Neural cell (in vitro differentiated cells): ENCODE measurements at regions not wholly inside any gene's neighbourhood (a gene's known extent, or its start where the extent isn't known, plus 50 kb on each side); places are given as distances from the start of the nearest gene placed in this dataset.

Source experiments
- H2AFZ ChIP-seq: fragments of 200-600, 300-800 bp; sonication (generic), shearing (Covaris generic); 2 replicates; pipeline ENCODE4 v1.6.0; 2014; ENCODE audit warnings: low read depth, mild to moderate bottlenecking, antibody characterized with exemption, low read length, moderate library complexity
- H3F3A ChIP-seq: fragments of 200-600 bp; shearing (Covaris generic); 2 replicates; pipeline ENCODE4 v1.6.1; 2016; ENCODE audit warnings: mild to moderate bottlenecking, moderate library complexity, mixed read lengths, antibody characterized with exemption, low read length; ENCODE audit not compliant: insufficient read depth, poor library complexity, severe bottlenecking
- H3K27ac ChIP-seq: fragments of 200-600, 300-800 bp; sonication (generic), shearing (Covaris generic); 2 replicates; pipeline ENCODE4 v1.5.1; 2014; ENCODE audit warnings: mild to moderate bottlenecking, low read length, moderate library complexity
- H3K27me3 ChIP-seq: fragments of 300-800, 200-600 bp; sonication (generic), shearing (Covaris generic); 2 replicates; pipeline ENCODE4 v1.6.0; 2014; ENCODE audit warnings: mild to moderate bottlenecking, low read depth, low read length, moderate library complexity; ENCODE audit not compliant: insufficient read depth
- H3K36me3 ChIP-seq: fragments of 300-800, 200-600 bp; sonication (generic), shearing (Covaris generic); 2 replicates; pipeline ENCODE4 v1.5.1; 2014; ENCODE audit warnings: mild to moderate bottlenecking, antibody characterized with exemption, low read length, moderate library complexity; ENCODE audit not compliant: insufficient read depth
- H3K4me2 ChIP-seq: fragments of 300-800, 200-600 bp; sonication (generic), shearing (Covaris generic); 2 replicates; pipeline ENCODE4 v1.6.0; 2014; ENCODE audit warnings: mild to moderate bottlenecking, low read length
- H3K4me3 ChIP-seq: fragments of 300-800, 200-600 bp; sonication (generic), shearing (Covaris generic); 2 replicates; pipeline ENCODE4 v1.5.1; 2014; ENCODE audit warnings: mild to moderate bottlenecking, low read length, moderate library complexity
- H3K79me2 ChIP-seq: fragments of 200-600 bp; shearing (Covaris generic); replicated peaks from 2 replicates; pipeline ENCODE4 v1.6.0; 2014; ENCODE audit warnings: mild to moderate bottlenecking, low read length, moderate library complexity; ENCODE audit not compliant: insufficient read depth
- H3K9ac ChIP-seq: fragments of 300-800, 200-600 bp; sonication (generic), shearing (Covaris generic); 2 replicates; pipeline ENCODE4 v1.6.1; 2016; ENCODE audit warnings: mild to moderate bottlenecking, low read length, mixed read lengths
- H3K9me2 ChIP-seq: fragments of 200-600 bp; shearing (Covaris generic); 2 replicates; pipeline ENCODE4 v1.6.1; 2016; ENCODE audit warnings: mild to moderate bottlenecking, low read length, mixed read lengths; ENCODE audit not compliant: insufficient read depth
- H3K9me3 ChIP-seq: fragments of 200-600, 300-800 bp; sonication (generic), shearing (Covaris generic); 2 replicates; pipeline ENCODE4 v1.6.1; 2016; ENCODE audit warnings: mild to moderate bottlenecking, mixed run types, low read length, moderate library complexity, mixed read lengths
- H4K20me1 ChIP-seq: fragments of 200-600 bp; shearing (Covaris generic); 2 replicates; pipeline ENCODE4 v1.6.1; 2016; ENCODE audit warnings: mild to moderate bottlenecking, mixed run types; ENCODE audit not compliant: insufficient read depth
- CTCF ChIP-seq: fragments of 450-650 bp; IDR thresholded peaks from 2 replicates; pipeline ENCODE4 v1.5.1; 2014; ENCODE audit warnings: antibody characterized with exemption, mild to moderate bottlenecking, moderate library complexity; ENCODE audit not compliant: poor library complexity, severe bottlenecking
- EP300 ChIP-seq: fragments of 450-650 bp; conservative IDR thresholded peaks from 2 replicates; pipeline ENCODE4 v1.6.1; 2014; ENCODE audit warnings: antibody characterized with exemption, mild to moderate bottlenecking, moderate library complexity; ENCODE audit not compliant: poor library complexity, severe bottlenecking
- EZH2 ChIP-seq: fragments of 200-600, 300-800 bp; shearing (Covaris generic), sonication (generic); IDR thresholded peaks from 2 replicates; pipeline ENCODE4 v1.6.1; 2014; ENCODE audit warnings: antibody characterized with exemption, low read length, borderline replicate concordance, mild to moderate bottlenecking; ENCODE audit not compliant: insufficient read depth, poor library complexity, severe bottlenecking
- MXI1 ChIP-seq: fragments of 450-650 bp; conservative IDR thresholded peaks from 2 replicates; pipeline ENCODE4 v1.6.1; 2014; ENCODE audit warnings: antibody characterized with exemption, mild to moderate bottlenecking; ENCODE audit not compliant: poor library complexity, severe bottlenecking
- POLR2AphosphoS5 ChIP-seq: IDR thresholded peaks from 2 replicates; pipeline ENCODE4 v1.6.1; 2012
- RAD21 ChIP-seq: fragments of 450-650 bp; conservative IDR thresholded peaks from 2 replicates; pipeline ENCODE4 v1.6.1; 2014; ENCODE audit warnings: antibody characterized with exemption, mild to moderate bottlenecking, moderate library complexity
- REST ChIP-seq: IDR thresholded peaks from 2 replicates; pipeline ENCODE4 v1.6.1; 2012; ENCODE audit warnings: borderline replicate concordance
- SMC3 ChIP-seq: fragments of 450-650 bp; conservative IDR thresholded peaks from 2 replicates; pipeline ENCODE4 v1.6.1; 2014; ENCODE audit warnings: antibody characterized with exemption, mild to moderate bottlenecking, moderate library complexity; ENCODE audit not compliant: poor library complexity
- TAF1 ChIP-seq: IDR thresholded peaks from 2 replicates; pipeline ENCODE4 v1.6.1; 2012; ENCODE audit warnings: low read depth

DNA sequence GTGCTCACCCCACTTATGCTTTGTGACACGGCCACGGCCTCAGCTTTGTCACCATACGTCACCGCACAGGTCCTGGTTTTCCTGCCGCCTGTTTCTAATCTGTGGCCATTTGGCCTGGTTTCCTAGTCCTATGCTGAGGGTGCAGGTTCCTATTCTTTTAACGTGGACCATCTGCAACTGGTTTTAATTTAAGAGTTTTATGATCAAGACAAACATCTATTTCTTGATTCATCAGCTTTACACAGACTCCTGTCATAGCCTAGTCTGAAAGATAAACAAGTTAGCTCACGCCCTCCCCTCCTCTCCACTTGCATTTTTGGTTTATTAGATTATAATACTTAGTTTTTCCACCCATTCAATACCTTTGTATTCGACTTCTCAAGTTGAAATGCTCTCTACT is 97.5 kb upstream of the RPS6KA2 start:
- Histone ChIP-seq H3K9me2 (no peaks in the 10 kb centered on the region), H3F3A (no peaks in the 10 kb centered on the region), H4K20me1 (no peaks in the 10 kb centered on the region), H3K4me2 (no peak overlapping the region), H3K27me3 (no peaks in the 10 kb centered on the region), H3K9me3 (no peaks in the 10 kb centered on the region), H3K4me3 (no peak overlapping the region), H3K79me2 (no peaks in the 10 kb centered on the region), H2AFZ (no peak overlapping the region), H3K27ac (no peak overlapping the region), H3K9ac (no peak overlapping the region), H3K36me3 (no peaks in the 10 kb centered on the region)
- no peak for TF ChIP-seq SMC3
- TF ChIP-seq POLR2AphosphoS5: no peak
- no peak for TF ChIP-seq MXI1
- no peak for TF ChIP-seq REST

DNA sequence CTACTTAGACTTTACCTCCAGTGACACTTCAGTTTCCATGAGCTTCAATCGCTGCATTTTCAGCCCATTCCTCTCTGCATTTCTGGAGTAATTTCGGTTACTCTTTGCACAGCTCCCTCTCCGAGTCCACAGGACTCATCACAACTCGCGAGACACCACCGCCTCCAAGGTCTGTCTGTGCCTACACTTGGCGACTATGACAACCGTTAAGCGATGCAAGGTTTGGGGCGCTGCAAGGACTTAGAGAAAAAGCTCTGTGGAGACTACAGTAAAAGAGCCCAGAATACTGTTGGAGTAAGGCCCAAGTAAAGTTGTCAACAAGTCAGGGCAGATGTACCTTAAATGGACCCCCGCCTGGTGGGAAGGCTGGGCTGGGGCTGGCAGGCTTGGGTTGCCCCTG is 95.7 kb upstream of the RPS6KA2 start:
- no peak overlapping the region for H3K27ac ChIP-seq
- no peak overlapping the region for H3K4me2 ChIP-seq
- no peaks in the 10 kb centered on the region for H3K27me3 ChIP-seq
- no peaks in the 10 kb centered on the region for H3F3A ChIP-seq
- H3K4me3 ChIP-seq: no peak overlapping the region
- H3K36me3 ChIP-seq: no peaks in the 10 kb centered on the region
- no peaks in the 10 kb centered on the region for H4K20me1 ChIP-seq
- no peak overlapping the region for H3K9ac ChIP-seq
- no peaks in the 10 kb centered on the region for H3K9me2 ChIP-seq
- TF ChIP-seq CTCF: no peak
- no peak for TF ChIP-seq POLR2AphosphoS5
- TF ChIP-seq RAD21: no peak
- no peak for TF ChIP-seq SMC3
- no peak for TF ChIP-seq EP300
- no peak for TF ChIP-seq MXI1
- TF ChIP-seq EZH2: no peak
- no peak for TF ChIP-seq TAF1
- no peak for TF ChIP-seq REST
- H3K9me3 ChIP-seq: no peaks in the 10 kb centered on the region
- H3K79me2 ChIP-seq: no peaks in the 10 kb centered on the region
- no peak overlapping the region for H2AFZ ChIP-seq
